ENCODE measurements at regions not wholly inside any gene's neighbourhood (a gene's known extent, or its start where the extent isn't known, plus 50 kb on each side); places are given as distances from the start of the nearest gene placed in this dataset.

GRCh38 chr6:19734519-19734918 is 102.7 kb upstream of the ID4 start (continued):
- TF ChIP-seq VEZF1 (CRISPR knock-in tag; IDR thresholded peaks at IDR 0.05): no peak
- no peak for TF ChIP-seq PML (IDR thresholded peaks at IDR 0.05; ENCODE audit: low read length)
- no peak for TF ChIP-seq ZNF75A (CRISPR knock-in tag; IDR thresholded peaks at IDR 0.05)
- no peak for TF ChIP-seq ZNF134 (CRISPR knock-in tag; conservative IDR thresholded peaks at IDR 0.05)
- TF ChIP-seq ZBTB11 (CRISPR knock-in tag; IDR thresholded peaks at IDR 0.05): no peak
- TF ChIP-seq ZNF584 (CRISPR knock-in tag; IDR thresholded peaks at IDR 0.05; ENCODE audit: low read depth): no peak

GRCh38 chr6:19736066-19736465 is 101.1 kb upstream of the ID4 start:
- no peaks in the 10 kb centered on the region for H3K79me2 ChIP-seq (ENCODE audit: control insufficient read depth, insufficient read depth, low read length)
- H3K9me1 ChIP-seq (ENCODE audit: control insufficient read depth, insufficient read depth, low read length): no peaks in the 10 kb centered on the region
- no peak for TF ChIP-seq CEBPG (CRISPR knock-in tag; IDR thresholded peaks at IDR 0.05)
- TF ChIP-seq CEBPG (tag; conservative IDR thresholded peaks at IDR 0.05 in 1 of 2, IDR thresholded peaks at IDR 0.05 in 1 of 2): peak; percentile 32 to 62; a peak in 3 of 4 replicates
- TF ChIP-seq FOXK1 (CRISPR knock-in tag; IDR thresholded peaks at IDR 0.05; ENCODE audit: borderline replicate concordance): no peak
- no peak overlapping the region for H3K4me3 ChIP-seq
- H3K36me3 ChIP-seq (ENCODE audit: control insufficient read depth, insufficient read depth, low read length): no peaks in the 10 kb centered on the region
- ChIA-PET POLR2A (no interaction called here), CTCF (ENCODE audit: low intra/inter-chr PET ratio) (no interaction called here)
- DNase-seq (ENCODE audit: extremely low read depth in 1 of 4, low spot score in 3 of 4) (no peak), ATAC-seq (peak; percentile 52; the same call in 2 of the 3 replicates), FAIRE-seq (no peak)
- no TSS peak for BruUV-seq (replicated peaks)
- H4K20me1 ChIP-seq (replicated peaks; ENCODE audit: control insufficient read depth, insufficient read depth, low read length): no peaks in the 10 kb centered on the region
- H2AFZ ChIP-seq (ENCODE audit: low read depth, low read length): no peak overlapping the region
- 3% methylated on average over 4 of the region's 4 CpGs for WGBS (ENCODE audit: insufficient coverage, low coverage, missing lambda C conversion rate)
- intact Hi-C loops (cut with micrococcal nuclease): no loop called here
- H3K27me3 ChIP-seq (ENCODE audit: control insufficient read depth in 2 of 2, insufficient read depth in 2 of 2, low read length in 2 of 2): no peaks in the 10 kb centered on the region
- H3K4me1 ChIP-seq (replicated peaks in 1 of 2; ENCODE audit: control insufficient read depth in 2 of 2, insufficient read depth in 2 of 2, low read length in 2 of 2): no peaks in the 10 kb centered on the region
- no peaks in the 10 kb centered on the region for H3K9me3 ChIP-seq (replicated peaks; ENCODE audit: control insufficient read depth, insufficient read depth, low read depth, low read length)
- no peak overlapping the region for H3K9ac ChIP-seq (ENCODE audit: insufficient read depth in 1 of 2, low read depth in 2 of 2, low read length in 2 of 2)
- H3K27ac ChIP-seq (ENCODE audit: extremely low read depth, low read depth, low read length): no peak overlapping the region
- in situ Hi-C loops (cut with MboI): no loop called here
- H3K4me2 ChIP-seq (ENCODE audit: insufficient read depth, low read length): no peak overlapping the region
